ENCODE measurements at regions not wholly inside any gene's neighbourhood (a gene's known extent, or its start where the extent isn't known, plus 50 kb on each side); places are given as distances from the start of the nearest gene placed in this dataset.
"Not testable (repeated sequence)": the region's sequence is repeated elsewhere in the genome, so short reads cannot be mapped to it uniquely, and the experiment has no call there.

- Histone ChIP-seq H3K9me3 (ENCODE audit: control insufficient read depth, insufficient read depth, low read depth, low read length) (no peaks in the 10 kb centered on the region), H3K27ac (ENCODE audit: extremely low read depth, low read depth, low read length) (no peak overlapping the region), H3K36me3 (ENCODE audit: control insufficient read depth in 2 of 2, insufficient read depth in 1 of 2, low read length in 2 of 2) (no peaks in the 10 kb centered on the region), H3K4me1 (ENCODE audit: control insufficient read depth, insufficient read depth, low read length) (no peaks in the 10 kb centered on the region), H3K4me3 (ENCODE audit: low read depth, low read length) (no peak overlapping the region)
- TF ChIP-seq ZBTB21 (tag by site-specific recombination; IDR thresholded peaks at IDR 0.05) (no peak), ZBTB48 (tag by site-specific recombination; IDR thresholded peaks at IDR 0.05) (no peak), ZFP41 (tag by site-specific recombination; IDR thresholded peaks at IDR 0.05; ENCODE audit: borderline replicate concordance) (no peak), PRDM4 (tag by site-specific recombination; IDR thresholded peaks at IDR 0.05) (no peak), ZNF473 (tag by site-specific recombination; IDR thresholded peaks at IDR 0.05) (no peak), ZNF133 (tag by site-specific recombination; IDR thresholded peaks at IDR 0.05) (no peak), ZXDB (tag by site-specific recombination; IDR thresholded peaks at IDR 0.05) (no peak), KLF7 (tag by site-specific recombination; IDR thresholded peaks at IDR 0.05; ENCODE audit: borderline replicate concordance) (no peak), ZNF510 (tag by site-specific recombination; IDR thresholded peaks at IDR 0.05; ENCODE audit: insufficient replicate concordance) (no peak)
- CTCF ChIA-PET = interaction anchor here (0.5 to 1.2 kb wide), 4 partner anchors 16 to 816 kb away, joined by 3 to 6 read pairs (median 4); no protein-coding TSS in a partner anchor
- POLR2A ChIA-PET = no interaction called here
Measured at GRCh38 chr6:135555550-135555949, 58.0 kb upstream of the AHI1 start.

GRCh38 chr6:135557582-135557981, 60.0 kb upstream of the AHI1 start:
- no peaks in the 10 kb centered on the region for H3K36me3 ChIP-seq (ENCODE audit: control insufficient read depth in 2 of 2, insufficient read depth in 1 of 2, low read length in 2 of 2)
- H3K27ac ChIP-seq (ENCODE audit: extremely low read depth, low read depth, low read length) = no peak overlapping the region
- no peaks in the 10 kb centered on the region for H3K4me1 ChIP-seq (ENCODE audit: control insufficient read depth, insufficient read depth, low read length)
- H3K9me3 ChIP-seq (ENCODE audit: control insufficient read depth, insufficient read depth, low read depth, low read length) = no peaks in the 10 kb centered on the region
- CTCF ChIA-PET = interaction anchor here (0.6 to 1.0 kb wide), 2 partner anchors 669 to 1929 kb away, joined by 3 to 4 read pairs; no protein-coding TSS in a partner anchor
- POLR2A ChIA-PET = no interaction called here
- no peak overlapping the region for H3K4me3 ChIP-seq (ENCODE audit: low read depth, low read length)
- no peak for TF ChIP-seq SCRT1 (tag by site-specific recombination; IDR thresholded peaks at IDR 0.05; ENCODE audit: borderline replicate concordance)
- no peak for TF ChIP-seq PATZ1 (tag by site-specific recombination; IDR thresholded peaks at IDR 0.05)
- TF ChIP-seq ZNF19 (tag by site-specific recombination; IDR thresholded peaks at IDR 0.05; ENCODE audit: low read depth) = no peak
- no peak for TF ChIP-seq ZNF48 (tag by site-specific recombination; IDR thresholded peaks at IDR 0.05)

GRCh38 chr6:135565605-135566004, 68.1 kb upstream of the AHI1 start:
- peaks cover 12% of the 10 kb centered on the region for H3K4me1 ChIP-seq (ENCODE audit: control insufficient read depth, insufficient read depth, low read length)
- H3K36me3 ChIP-seq (ENCODE audit: control insufficient read depth in 2 of 2, insufficient read depth in 1 of 2, low read length in 2 of 2); H3K9me3 ChIP-seq (ENCODE audit: control insufficient read depth, insufficient read depth, low read depth, low read length); H3K4me3 ChIP-seq (ENCODE audit: low read depth, low read length); CTCF ChIA-PET; H3K27ac ChIP-seq (ENCODE audit: extremely low read depth, low read depth, low read length): not testable (repeated sequence)
- POLR2A ChIA-PET = interaction anchor here (0.6 kb wide), 1 partner anchor 9 kb away, joined by 3 read pairs; no protein-coding TSS in a partner anchor

GRCh38 chr6:135566311-135567068, 69.0 kb upstream of the AHI1 start:
- CTCF ChIA-PET = no interaction called here
- POLR2A ChIA-PET = no interaction called here
- TF ChIP-seq ZNF560 (tag by site-specific recombination; IDR thresholded peaks at IDR 0.05; ENCODE audit: borderline replicate concordance) (no peak), PRDM6 (tag by site-specific recombination; IDR thresholded peaks at IDR 0.05) (no peak), ZNF114 (tag by site-specific recombination; IDR thresholded peaks at IDR 0.05) (no peak), ZNF555 (tag by site-specific recombination; conservative IDR thresholded peaks at IDR 0.05) (no peak), RBAK (tag by site-specific recombination; IDR thresholded peaks at IDR 0.05) (no peak), ZBTB26 (tag by site-specific recombination; optimal IDR thresholded peaks at IDR 0.05) (no peak), GLI2 (tag by site-specific recombination; IDR thresholded peaks at IDR 0.05; ENCODE audit: borderline replicate concordance, low read depth) (no peak)

More at GRCh38 chr6:135566311-135567068, 69.0 kb upstream of the AHI1 start:
- no peak overlapping the region for H3K27ac ChIP-seq (ENCODE audit: extremely low read depth, low read depth, low read length)
- peaks cover 12% of the 10 kb centered on the region for H3K4me1 ChIP-seq (ENCODE audit: control insufficient read depth, insufficient read depth, low read length)
- H3K36me3 ChIP-seq (ENCODE audit: control insufficient read depth in 2 of 2, insufficient read depth in 1 of 2, low read length in 2 of 2) = no peaks in the 10 kb centered on the region
- H3K4me3 ChIP-seq (ENCODE audit: low read depth, low read length) = no peak overlapping the region
- H3K9me3 ChIP-seq (ENCODE audit: control insufficient read depth, insufficient read depth, low read depth, low read length) = no peaks in the 10 kb centered on the region

Measured in HEK293 (cell line).